ENCODE measurements at regions not wholly inside any gene's neighbourhood (a gene's known extent, or its start where the extent isn't known, plus 50 kb on each side); places are given as distances from the start of the nearest gene placed in this dataset.

- no peak for DNase-seq (ENCODE audit: low read depth, low spot score)
- H3K27ac ChIP-seq, result no peak overlapping the region
Measured at GRCh38 chr5:107224272-107224671, 446.5 kb downstream of the EFNA5 start.

DNA sequence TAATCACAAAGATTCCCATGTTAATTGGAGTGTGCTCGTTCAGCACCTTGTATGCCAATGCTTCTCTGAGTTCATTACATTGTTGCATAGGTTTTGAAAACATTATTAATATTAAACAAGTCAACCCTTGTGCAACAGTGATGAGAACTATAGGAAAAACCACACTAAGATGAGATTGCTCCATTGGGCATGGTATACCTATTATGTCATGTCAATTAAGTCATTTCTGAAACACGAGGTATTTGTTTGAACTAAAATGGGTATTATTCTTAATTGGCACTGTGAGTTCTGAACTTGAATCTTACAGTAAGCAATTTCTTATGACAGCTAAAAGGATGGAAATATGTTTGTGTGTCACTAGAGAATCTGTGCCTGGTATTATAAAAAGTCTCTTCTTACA lies 447.7 kb downstream of the EFNA5 start:
- no peak for DNase-seq (ENCODE audit: low read depth, low spot score)

GRCh38 chr5:107219993-107220392 lies 450.7 kb downstream of the EFNA5 start:
- H3K27ac ChIP-seq, result peak overlapping the region; percentile 88
- no peak for DNase-seq (ENCODE audit: low read depth, low spot score)

More for the DNA sequence above, 447.7 kb downstream of the EFNA5 start:
- no peak overlapping the region for H3K27ac ChIP-seq

DNA sequence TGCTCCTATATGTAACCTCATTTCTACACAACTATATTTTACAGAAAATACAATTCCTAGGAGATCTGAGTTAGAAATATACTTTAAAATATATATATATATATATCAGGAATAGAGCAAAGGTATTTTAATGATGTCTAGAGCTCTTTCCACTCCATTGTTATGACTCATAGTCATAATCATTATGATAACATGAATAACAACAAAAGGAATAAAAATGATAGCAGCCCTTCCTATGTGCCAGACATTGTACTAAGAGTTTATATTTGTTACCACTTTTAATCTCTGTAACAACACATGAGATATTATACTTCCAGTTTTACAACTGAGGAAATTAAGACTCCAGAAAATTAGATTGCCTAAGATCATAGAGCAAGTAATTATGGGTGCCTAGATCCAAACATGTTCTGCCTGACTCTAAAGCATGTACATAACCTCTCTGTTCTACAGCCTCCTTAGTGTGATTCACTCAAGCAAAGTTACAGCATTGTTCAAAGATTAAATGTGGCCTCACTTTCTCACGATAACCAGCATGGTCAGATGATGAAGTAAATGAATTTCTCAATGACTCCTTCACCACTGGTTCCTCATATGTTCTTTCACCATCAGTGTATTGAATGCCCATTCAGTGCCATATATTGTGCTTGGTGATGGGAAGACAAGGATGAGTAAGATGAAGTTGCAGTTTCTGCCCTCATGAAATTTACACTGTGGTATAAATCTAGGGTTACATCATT lies 452.1 kb downstream of the EFNA5 start:
- DNase-seq (ENCODE audit: low read depth, low spot score), result peak; percentile 87
- H3K27ac ChIP-seq, result peak overlapping the region; percentile 88

DNA sequence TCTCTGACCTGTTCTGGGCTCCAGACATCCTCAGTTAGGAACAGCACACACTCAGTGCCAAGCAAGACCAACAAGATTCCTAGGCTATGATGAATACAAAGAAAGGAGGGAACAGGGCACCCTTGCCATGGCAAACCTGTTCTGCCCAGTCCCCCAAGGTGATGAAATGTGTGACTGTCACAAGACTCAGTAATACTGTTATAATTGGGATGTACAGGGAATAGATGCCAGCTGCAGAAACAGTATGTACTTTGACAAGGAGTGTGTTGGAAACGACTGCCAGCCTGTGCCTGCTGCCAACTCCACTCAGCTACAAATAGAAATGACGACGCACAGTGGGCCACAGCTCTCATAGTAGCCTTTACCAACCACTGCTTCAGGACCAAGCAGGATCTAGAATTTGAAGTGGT lies 453.0 kb downstream of the EFNA5 start:
- peak; percentile 86 for DNase-seq (ENCODE audit: low read depth, low spot score)
- peak overlapping the region; percentile 88 for H3K27ac ChIP-seq

GRCh38 chr5:107216587-107216986 lies 454.1 kb downstream of the EFNA5 start:
- peak overlapping the region; percentile 88 for H3K27ac ChIP-seq
- no peak for DNase-seq (ENCODE audit: low read depth, low spot score)

GRCh38 chr5:107215611-107216010 lies 455.1 kb downstream of the EFNA5 start:
- no peak for DNase-seq (ENCODE audit: low read depth, low spot score)
- peak overlapping the region; percentile 88 for H3K27ac ChIP-seq

- no peak for DNase-seq (ENCODE audit: low read depth, low spot score)
- H3K27ac ChIP-seq, result no peak overlapping the region
Measured at GRCh38 chr5:107213025-107213424, 457.7 kb downstream of the EFNA5 start.

DNA sequence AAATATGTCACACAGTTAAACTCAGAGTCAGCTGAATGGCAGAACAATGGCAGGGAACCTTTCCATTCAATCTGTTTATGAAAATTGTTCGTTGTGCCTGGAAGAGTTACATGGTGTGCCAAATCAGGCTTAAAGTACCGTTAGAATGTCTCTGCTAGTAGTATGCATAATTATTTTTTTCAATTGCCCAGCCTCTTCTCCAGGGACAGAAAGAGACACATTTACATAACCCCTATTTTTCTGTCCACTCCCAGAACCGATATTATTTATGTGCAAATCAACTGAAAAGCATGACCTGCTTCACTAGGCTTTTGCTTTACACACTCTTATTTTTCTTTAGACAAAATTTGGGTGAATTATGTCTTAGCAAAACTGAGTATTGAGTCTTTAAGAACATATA lies 459.1 kb downstream of the EFNA5 start:
- DNase-seq (ENCODE audit: low read depth, low spot score), result no peak

GRCh38 chr5:107208867-107209266 lies 461.9 kb downstream of the EFNA5 start:
- DNase-seq (ENCODE audit: low read depth, low spot score), result no peak
- H3K27ac ChIP-seq, result no peak overlapping the region

More for the DNA sequence above, 459.1 kb downstream of the EFNA5 start:
- H3K27ac ChIP-seq, result no peak overlapping the region

DNA sequence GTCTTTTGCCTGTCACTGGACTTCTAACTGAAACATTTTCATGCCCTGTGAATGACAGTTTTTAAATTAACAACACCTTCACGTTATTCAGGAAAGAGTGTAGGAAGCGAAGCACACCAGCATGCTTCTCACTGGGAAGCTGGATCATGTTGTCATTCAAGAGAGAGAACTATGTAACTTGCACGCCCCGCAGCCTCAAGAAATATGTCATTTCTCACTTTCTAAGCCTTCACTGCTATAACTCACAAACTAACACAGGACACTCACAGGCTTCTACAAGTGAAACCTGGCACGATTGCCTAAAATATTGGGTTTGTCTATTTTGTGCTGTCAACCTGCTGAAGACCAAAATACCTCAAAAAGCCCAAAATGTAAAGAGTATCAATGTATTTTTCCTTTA lies 466.3 kb downstream of the EFNA5 start:
- H3K27ac ChIP-seq, result no peak overlapping the region
- no peak for DNase-seq (ENCODE audit: low read depth, low spot score)

GRCh38 chr5:107203243-107203642 lies 467.5 kb downstream of the EFNA5 start:
- no peak for DNase-seq (ENCODE audit: low read depth, low spot score)
- no peak overlapping the region for H3K27ac ChIP-seq

- no peak for DNase-seq (ENCODE audit: low read depth, low spot score)
- H3K27ac ChIP-seq, result no peak overlapping the region
Measured at GRCh38 chr5:107199756-107200155, 471.0 kb downstream of the EFNA5 start.

DNA sequence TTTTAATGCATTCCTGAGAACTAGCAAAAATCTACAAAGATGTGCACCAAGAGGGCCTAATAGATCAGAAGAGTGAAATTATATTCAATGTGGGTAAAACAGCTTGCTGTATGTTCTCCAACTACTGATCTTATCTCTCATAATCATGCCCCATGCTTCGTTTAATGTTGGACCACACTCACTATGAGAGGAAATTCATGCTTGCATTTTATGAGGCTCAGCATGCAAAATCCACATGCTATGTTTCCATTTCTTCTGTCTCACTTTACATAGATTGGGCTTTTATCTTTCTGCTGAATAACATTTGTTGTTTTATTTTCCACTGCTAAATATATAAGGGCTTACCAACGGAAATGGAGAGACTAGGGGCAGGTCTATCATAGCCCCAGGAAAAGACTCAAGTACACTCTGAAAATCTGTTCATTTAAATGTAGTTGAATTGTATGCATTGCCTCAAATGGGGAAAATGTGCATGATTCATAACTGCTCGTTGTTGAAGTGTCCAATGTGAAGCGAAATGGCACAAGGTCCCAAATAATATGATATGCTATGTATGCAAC lies 474.2 kb downstream of the EFNA5 start:
- H3K27ac ChIP-seq, result no peak overlapping the region
- DNase-seq (ENCODE audit: low read depth, low spot score), result no peak

- H3K27ac ChIP-seq, result no peak overlapping the region
- no peak for DNase-seq (ENCODE audit: low read depth, low spot score)
Measured at GRCh38 chr5:107195890-107196395, 474.8 kb downstream of the EFNA5 start.

GRCh38 chr5:107184871-107185270 lies 485.9 kb downstream of the EFNA5 start:
- DNase-seq (ENCODE audit: low read depth, low spot score), result no peak
- no peak overlapping the region for H3K27ac ChIP-seq

- H3K27ac ChIP-seq, result no peak overlapping the region
- no peak for DNase-seq (ENCODE audit: low read depth, low spot score)
Measured at GRCh38 chr5:107184066-107184465, 486.7 kb downstream of the EFNA5 start.

DNA sequence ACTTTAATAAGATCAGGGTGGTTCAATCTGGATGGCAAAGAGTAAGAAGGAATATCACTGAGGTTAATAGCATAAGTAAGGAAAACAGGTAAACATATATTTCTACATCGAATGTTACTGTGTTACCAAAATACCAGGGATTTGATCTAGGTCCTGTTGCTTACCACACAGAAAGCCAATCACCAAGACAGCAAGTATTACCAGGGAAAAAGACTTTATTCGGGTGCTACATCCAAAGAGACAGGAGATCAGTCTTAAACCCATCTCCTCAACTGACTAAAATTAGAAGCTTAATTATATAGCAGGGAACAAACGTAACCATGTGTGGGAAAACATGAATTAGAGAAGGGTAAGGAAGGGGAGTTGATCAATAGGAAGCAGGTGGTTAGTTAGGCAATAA lies 500.1 kb downstream of the EFNA5 start:
- DNase-seq (ENCODE audit: low read depth, low spot score), result no peak

GRCh38 chr5:107169867-107170266 lies 500.9 kb downstream of the EFNA5 start:
- H3K27ac ChIP-seq, result no peak overlapping the region
- no peak for DNase-seq (ENCODE audit: low read depth, low spot score)

More for the DNA sequence above, 500.1 kb downstream of the EFNA5 start:
- no peak overlapping the region for H3K27ac ChIP-seq

GRCh38 chr5:107168848-107169752 lies 501.6 kb downstream of the EFNA5 start:
- no peak for DNase-seq (ENCODE audit: low read depth, low spot score)
- H3K27ac ChIP-seq, result no peak overlapping the region

DNA sequence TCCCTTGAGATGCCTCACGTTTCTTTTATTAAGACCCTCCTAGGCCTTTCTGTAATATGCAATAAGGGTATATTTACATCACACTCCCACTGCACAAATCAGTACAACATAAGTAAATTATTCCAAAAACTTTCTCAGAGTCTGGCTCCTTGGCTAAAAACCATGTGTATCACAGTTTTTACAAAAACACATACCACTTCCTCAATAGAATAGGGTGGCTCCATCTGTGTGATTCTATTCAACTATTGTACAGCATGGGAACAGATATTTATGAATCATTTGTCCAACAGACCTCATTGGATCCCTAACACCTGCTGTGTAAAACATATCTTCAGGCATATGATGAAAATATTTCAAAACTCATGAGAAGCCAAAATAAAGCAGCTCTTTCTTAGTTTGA lies 502.7 kb downstream of the EFNA5 start:
- DNase-seq (ENCODE audit: low read depth, low spot score), result no peak
- H3K27ac ChIP-seq, result no peak overlapping the region
